ENCODE measurements at regions not wholly inside any gene's neighbourhood (a gene's known extent, or its start where the extent isn't known, plus 50 kb on each side); places are given as distances from the start of the nearest gene placed in this dataset.

- Histone ChIP-seq H3K4me1 (no peaks in the 10 kb centered on the region), H3K27me3 (no peaks in the 10 kb centered on the region), H3K27ac (no peak overlapping the region), H3K4me3 (no peak overlapping the region), H3K9me3 (peaks cover 0 to 2% (median 0%) of the 10 kb centered on the region in 11 donors), H3K36me3 (no peaks in the 10 kb centered on the region)
- no peak for DNase-seq
- no peak for ATAC-seq
- WGBS, 2 donors = 73 to 78% methylated on average over 4 of the region's 4 CpGs
- TF ChIP-seq CTCF (IDR thresholded peaks at IDR 0.05) = no peak
- intact Hi-C loops (cut with DNase I) = no loop called here
Observed at GRCh38 chr17:13678841-13679240, 77.1 kb upstream of the HS3ST3A1 start.

GRCh38 chr17:13688716-13689115, 87.0 kb upstream of the HS3ST3A1 start:
- ATAC-seq = no peak
- DNase-seq = no peak

GRCh38 chr17:13690806-13691205, 89.1 kb upstream of the HS3ST3A1 start:
- Histone ChIP-seq H3K36me3 (no peaks in the 10 kb centered on the region), H3K9me3 (peaks cover 0 to 50% (median 0%) of the 10 kb centered on the region in 11 donors), H3K27ac (no peak overlapping the region), H3K4me1 (no peaks in the 10 kb centered on the region), H3K4me3 (no peak overlapping the region), H3K27me3 (no peaks in the 10 kb centered on the region)
- 93 to 95% methylated on average over 1 of the region's 1 CpG for WGBS, 2 donors
- TF ChIP-seq CTCF (IDR thresholded peaks at IDR 0.05) = no peak
- no peak for ATAC-seq
- intact Hi-C loops (cut with DNase I) = no loop called here
- no peak for DNase-seq

More at GRCh38 chr17:13688716-13689115, 87.0 kb upstream of the HS3ST3A1 start:
- 76 to 82% methylated on average over 3 of the region's 3 CpGs for WGBS, 2 donors
- H3K4me3 ChIP-seq = no peak overlapping the region
- no peaks in the 10 kb centered on the region for H3K4me1 ChIP-seq
- TF ChIP-seq CTCF (IDR thresholded peaks at IDR 0.05) = no peak
- H3K9me3 ChIP-seq = peaks cover 0 to 56% (median 0%) of the 10 kb centered on the region in 11 donors
- H3K27ac ChIP-seq = no peak overlapping the region
- intact Hi-C loops (cut with DNase I) = no loop called here
- no peaks in the 10 kb centered on the region for H3K36me3 ChIP-seq
- H3K27me3 ChIP-seq = peaks cover 0 to 7% (median 0%) of the 10 kb centered on the region in 7 donors

DNA sequence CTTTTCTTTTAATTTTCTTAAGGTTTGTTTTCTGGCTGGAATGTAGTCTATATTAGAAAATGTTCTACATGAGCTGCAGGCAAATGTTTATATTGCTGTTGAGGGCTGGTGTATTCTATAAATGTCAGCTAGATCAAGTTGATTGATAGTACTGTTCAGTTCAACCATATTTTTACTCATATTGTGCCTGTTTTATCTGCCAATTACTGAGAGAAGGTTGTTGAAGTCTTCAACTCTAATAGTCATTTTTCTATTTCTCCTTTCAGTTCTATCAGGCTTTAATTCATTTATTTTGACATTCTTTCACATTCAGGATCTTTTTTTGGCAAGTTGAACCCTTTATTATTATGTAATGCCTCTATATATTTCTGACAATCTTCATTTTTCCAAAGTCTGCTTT, 93.2 kb upstream of the HS3ST3A1 start:
- Histone ChIP-seq H3K27me3 (no peaks in the 10 kb centered on the region), H3K9me3 (peaks cover 0 to 62% (median 0%) of the 10 kb centered on the region in 11 donors), H3K27ac (no peak overlapping the region), H3K4me3 (no peak overlapping the region), H3K4me1 (no peaks in the 10 kb centered on the region), H3K36me3 (no peaks in the 10 kb centered on the region)
- TF ChIP-seq CTCF (IDR thresholded peaks at IDR 0.05) = no peak
- ATAC-seq (no peak), DNase-seq (no peak)
- intact Hi-C loops (cut with DNase I) = no loop called here
